ENCODE measurements at regions not wholly inside any gene's neighbourhood (a gene's known extent, or its start where the extent isn't known, plus 50 kb on each side); places are given as distances from the start of the nearest gene placed in this dataset.

DNA sequence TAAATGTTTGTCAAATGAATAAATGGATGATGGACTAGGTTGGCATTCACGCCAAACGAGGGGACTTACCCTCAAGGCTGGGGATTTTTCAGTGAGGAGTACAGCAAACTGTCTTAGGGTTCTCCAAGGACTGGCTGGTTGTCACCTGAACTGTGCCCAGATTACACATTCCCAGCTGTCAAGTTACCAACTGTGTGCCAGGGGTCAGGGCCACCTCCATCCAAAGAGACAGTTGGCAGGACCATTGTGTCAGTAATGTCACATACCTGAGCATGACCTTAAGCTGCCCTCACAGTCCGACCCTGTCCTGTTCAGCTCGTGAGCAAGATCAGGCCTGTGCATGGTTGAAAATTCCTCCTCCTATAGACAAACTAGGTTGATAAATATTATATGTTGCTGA, 116.7 kb downstream of the MID1IP1 start:
- Histone ChIP-seq H3F3A (replicated peaks; ENCODE audit: insufficient read depth) (no peaks in the 10 kb centered on the region), H3K9ac (no peak overlapping the region), H3K9me3 (no peaks in the 10 kb centered on the region), H3K9me2 (no peaks in the 10 kb centered on the region), H3K36me3 (replicated peaks in 1 of 2; ENCODE audit: control insufficient read depth in 1 of 2, insufficient read depth in 2 of 2, low read length in 1 of 2) (no peaks in the 10 kb centered on the region), H3K4me3 (ENCODE audit: low read depth in 2 of 2, low read length in 1 of 2) (no peak overlapping the region), H4K20me1 (ENCODE audit: insufficient read depth) (no peaks in the 10 kb centered on the region), H3K79me2 (ENCODE audit: insufficient read depth) (no peaks in the 10 kb centered on the region), H3K27ac (ENCODE audit: low read depth in 2 of 2, low read length in 1 of 2) (no peak overlapping the region), H2AFZ (ENCODE audit: low read depth) (no peak overlapping the region), H3K4me1 (ENCODE audit: control insufficient read depth in 1 of 2, insufficient read depth in 2 of 2, low read depth in 1 of 2, low read length in 1 of 2) (no peaks in the 10 kb centered on the region), H3K27me3 (ENCODE audit: insufficient read depth) (no peaks in the 10 kb centered on the region; the same call in 1 of the 2 replicates), H3K4me2 (no peak overlapping the region)
- POLR2A ChIA-PET, result no interaction called here
- CTCF ChIA-PET, result interaction anchor here (0.6 to 1.0 kb wide), 2 partner anchors 9 kb away, joined by 3 to 4 read pairs; no protein-coding TSS in a partner anchor
- WGBS (ENCODE audit: low lambda C conversion rate), result 16% methylated on average over 4 of the region's 4 CpGs
- TF ChIP-seq, protein P1, sequence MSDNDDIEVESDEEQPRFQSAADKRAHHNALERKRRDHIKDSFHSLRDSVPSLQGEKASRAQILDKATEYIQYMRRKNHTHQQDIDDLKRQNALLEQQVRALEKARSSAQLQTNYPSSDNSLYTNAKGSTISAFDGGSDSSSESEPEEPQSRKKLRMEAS (IDR thresholded peaks at IDR 0.05; ENCODE audit: low read depth), result no peak
- TF ChIP-seq ELF1 (IDR thresholded peaks at IDR 0.05), result no peak
- no peak for TF ChIP-seq CHD2 (IDR thresholded peaks at IDR 0.05; ENCODE audit: low read length, partially characterized antibody)
- no peak for TF ChIP-seq FOXJ3 (CRISPR knock-in tag; IDR thresholded peaks at IDR 0.05)
- TF ChIP-seq RAD21 (IDR thresholded peaks at IDR 0.05; ENCODE audit: low read length), result no peak
- TF ChIP-seq EZH2phosphoT487 (IDR thresholded peaks at IDR 0.05; ENCODE audit: borderline replicate concordance, low read depth), result no peak
- no peak for TF ChIP-seq NFIC (IDR thresholded peaks at IDR 0.05; ENCODE audit: borderline replicate concordance)
- no peak for TF ChIP-seq MEF2A (IDR thresholded peaks at IDR 0.05; ENCODE audit: borderline replicate concordance, low read depth)
- TF ChIP-seq, protein P2, sequence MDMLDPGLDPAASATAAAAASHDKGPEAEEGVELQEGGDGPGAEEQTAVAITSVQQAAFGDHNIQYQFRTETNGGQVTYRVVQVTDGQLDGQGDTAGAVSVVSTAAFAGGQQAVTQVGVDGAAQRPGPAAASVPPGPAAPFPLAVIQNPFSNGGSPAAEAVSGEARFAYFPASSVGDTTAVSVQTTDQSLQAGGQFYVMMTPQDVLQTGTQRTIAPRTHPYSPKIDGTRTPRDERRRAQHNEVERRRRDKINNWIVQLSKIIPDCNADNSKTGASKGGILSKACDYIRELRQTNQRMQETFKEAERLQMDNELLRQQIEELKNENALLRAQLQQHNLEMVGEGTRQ (IDR thresholded peaks at IDR 0.05; ENCODE audit: borderline replicate concordance, low read depth, low read length), result no peak
- TF ChIP-seq SMC3 (IDR thresholded peaks at IDR 0.05; ENCODE audit: low read depth, low read length), result no peak
- no peak for TF ChIP-seq NRF1 (IDR thresholded peaks at IDR 0.05; ENCODE audit: low read depth, low read length)
- TF ChIP-seq, protein P3, sequence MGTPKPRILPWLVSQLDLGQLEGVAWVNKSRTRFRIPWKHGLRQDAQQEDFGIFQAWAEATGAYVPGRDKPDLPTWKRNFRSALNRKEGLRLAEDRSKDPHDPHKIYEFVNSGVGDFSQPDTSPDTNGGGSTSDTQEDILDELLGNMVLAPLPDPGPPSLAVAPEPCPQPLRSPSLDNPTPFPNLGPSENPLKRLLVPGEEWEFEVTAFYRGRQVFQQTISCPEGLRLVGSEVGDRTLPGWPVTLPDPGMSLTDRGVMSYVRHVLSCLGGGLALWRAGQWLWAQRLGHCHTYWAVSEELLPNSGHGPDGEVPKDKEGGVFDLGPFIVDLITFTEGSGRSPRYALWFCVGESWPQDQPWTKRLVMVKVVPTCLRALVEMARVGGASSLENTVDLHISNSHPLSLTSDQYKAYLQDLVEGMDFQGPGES (IDR thresholded peaks at IDR 0.05; ENCODE audit: low read depth, low read length), result no peak
- no peak for TF ChIP-seq TEAD4 (IDR thresholded peaks at IDR 0.05; ENCODE audit: borderline replicate concordance, insufficient read depth)
- TF ChIP-seq, protein P4, sequence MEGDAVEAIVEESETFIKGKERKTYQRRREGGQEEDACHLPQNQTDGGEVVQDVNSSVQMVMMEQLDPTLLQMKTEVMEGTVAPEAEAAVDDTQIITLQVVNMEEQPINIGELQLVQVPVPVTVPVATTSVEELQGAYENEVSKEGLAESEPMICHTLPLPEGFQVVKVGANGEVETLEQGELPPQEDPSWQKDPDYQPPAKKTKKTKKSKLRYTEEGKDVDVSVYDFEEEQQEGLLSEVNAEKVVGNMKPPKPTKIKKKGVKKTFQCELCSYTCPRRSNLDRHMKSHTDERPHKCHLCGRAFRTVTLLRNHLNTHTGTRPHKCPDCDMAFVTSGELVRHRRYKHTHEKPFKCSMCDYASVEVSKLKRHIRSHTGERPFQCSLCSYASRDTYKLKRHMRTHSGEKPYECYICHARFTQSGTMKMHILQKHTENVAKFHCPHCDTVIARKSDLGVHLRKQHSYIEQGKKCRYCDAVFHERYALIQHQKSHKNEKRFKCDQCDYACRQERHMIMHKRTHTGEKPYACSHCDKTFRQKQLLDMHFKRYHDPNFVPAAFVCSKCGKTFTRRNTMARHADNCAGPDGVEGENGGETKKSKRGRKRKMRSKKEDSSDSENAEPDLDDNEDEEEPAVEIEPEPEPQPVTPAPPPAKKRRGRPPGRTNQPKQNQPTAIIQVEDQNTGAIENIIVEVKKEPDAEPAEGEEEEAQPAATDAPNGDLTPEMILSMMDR (IDR thresholded peaks at IDR 0.05), result no peak
- no peak for TF ChIP-seq TCF12 (IDR thresholded peaks at IDR 0.05)
- TF ChIP-seq RFX5 (IDR thresholded peaks at IDR 0.05; ENCODE audit: low read length), result no peak
- no peak for DNase-seq
